Cardiac muscle cell (in vitro differentiated cells and primary cell): ENCODE measurements at regions not wholly inside any gene's neighbourhood (a gene's known extent, or its start where the extent isn't known, plus 50 kb on each side); places are given as distances from the start of the nearest gene placed in this dataset.

Experiments
- DNase-seq, 2 donors: peaks; one replicate each; pipeline versions ENCODE4 v3.0.0 to v3.0.0-alpha.2; 2010 to 2017; ENCODE audit warnings: low read depth in 1 of 2, low spot score in 1 of 2
- H3K27ac ChIP-seq: fragments of 200-600 bp; sonication (generic); 2 replicates; pipeline ENCODE4 v1.5.1; 2016
- H3K27me3 ChIP-seq: fragments of 200-600 bp; sonication (generic); 2 replicates; pipeline ENCODE4 v1.6.0; 2016; ENCODE audit warnings: control low read depth
- H3K36me3 ChIP-seq: fragments of 200-600 bp; sonication (generic); 2 replicates; pipeline ENCODE4 v1.5.1; 2016; ENCODE audit warnings: control low read depth
- H3K4me1 ChIP-seq: fragments of 200-600 bp; sonication (generic); 2 replicates; pipeline ENCODE4 v1.8.1; 2017; ENCODE audit warnings: low read depth, mild to moderate bottlenecking, mixed run types
- H3K4me3 ChIP-seq: fragments of 200-600 bp; sonication (generic); 2 replicates; pipeline ENCODE4 v1.5.1; 2016; ENCODE audit warnings: mild to moderate bottlenecking
- H3K9me3 ChIP-seq: fragments of 200-600 bp; sonication (generic); 2 replicates; pipeline ENCODE4 v1.5.1; 2017; ENCODE audit warnings: low read depth, mild to moderate bottlenecking, control low read depth
- TF ChIP-seq, protein P1 (sequence below): IDR thresholded peaks from 2 replicates; pipeline ENCODE4 v1.5.1; 2012; ENCODE audit warnings: low read depth, mild to moderate bottlenecking, low read length

GRCh38 chr16:86150641-86151238 lies 251.8 kb downstream of the IRF8 start:
- TF ChIP-seq, protein P1, sequence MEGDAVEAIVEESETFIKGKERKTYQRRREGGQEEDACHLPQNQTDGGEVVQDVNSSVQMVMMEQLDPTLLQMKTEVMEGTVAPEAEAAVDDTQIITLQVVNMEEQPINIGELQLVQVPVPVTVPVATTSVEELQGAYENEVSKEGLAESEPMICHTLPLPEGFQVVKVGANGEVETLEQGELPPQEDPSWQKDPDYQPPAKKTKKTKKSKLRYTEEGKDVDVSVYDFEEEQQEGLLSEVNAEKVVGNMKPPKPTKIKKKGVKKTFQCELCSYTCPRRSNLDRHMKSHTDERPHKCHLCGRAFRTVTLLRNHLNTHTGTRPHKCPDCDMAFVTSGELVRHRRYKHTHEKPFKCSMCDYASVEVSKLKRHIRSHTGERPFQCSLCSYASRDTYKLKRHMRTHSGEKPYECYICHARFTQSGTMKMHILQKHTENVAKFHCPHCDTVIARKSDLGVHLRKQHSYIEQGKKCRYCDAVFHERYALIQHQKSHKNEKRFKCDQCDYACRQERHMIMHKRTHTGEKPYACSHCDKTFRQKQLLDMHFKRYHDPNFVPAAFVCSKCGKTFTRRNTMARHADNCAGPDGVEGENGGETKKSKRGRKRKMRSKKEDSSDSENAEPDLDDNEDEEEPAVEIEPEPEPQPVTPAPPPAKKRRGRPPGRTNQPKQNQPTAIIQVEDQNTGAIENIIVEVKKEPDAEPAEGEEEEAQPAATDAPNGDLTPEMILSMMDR: no peak
- H3K27me3 ChIP-seq: peaks cover 3% of the 10 kb centered on the region
- H3K9me3 ChIP-seq: no peaks in the 10 kb centered on the region
- no peak for DNase-seq
- no peak overlapping the region for H3K4me3 ChIP-seq
- no peaks in the 10 kb centered on the region for H3K36me3 ChIP-seq
- peaks cover 2% of the 10 kb centered on the region for H3K4me1 ChIP-seq
- H3K27ac ChIP-seq: no peak overlapping the region

DNA sequence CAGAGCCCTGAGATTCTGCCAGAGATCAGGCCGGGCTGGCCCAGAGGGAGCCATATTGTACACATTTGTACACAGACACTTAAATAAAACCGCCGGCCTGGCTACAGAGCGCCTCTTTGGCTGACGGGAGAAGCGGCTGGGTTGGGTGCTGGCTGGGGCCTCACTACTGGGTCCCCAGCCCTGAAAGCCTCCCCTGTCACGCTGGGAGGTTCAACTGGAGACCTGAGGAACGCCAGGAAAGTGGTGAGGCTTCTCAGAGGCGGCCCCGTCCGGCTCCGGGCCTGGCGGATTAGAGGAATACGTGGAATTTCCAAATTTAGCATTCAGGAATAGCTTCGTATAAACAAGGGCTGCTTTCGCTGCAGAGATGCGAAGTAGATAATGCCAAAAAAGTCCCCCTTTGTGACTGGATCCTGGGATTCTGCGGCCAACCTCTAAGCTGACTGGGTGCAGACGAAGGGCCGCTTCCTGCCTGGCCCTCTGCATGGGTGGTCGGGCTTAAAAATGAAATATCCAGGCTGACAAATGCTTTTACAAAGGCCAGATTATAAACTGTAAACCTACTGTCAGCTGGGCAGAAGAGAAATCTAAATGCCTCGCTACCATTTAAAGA lies 252.4 kb downstream of the IRF8 start:
- H3K4me1 ChIP-seq: peaks cover 2% of the 10 kb centered on the region
- no peak overlapping the region for H3K27ac ChIP-seq
- H3K4me3 ChIP-seq: no peak overlapping the region
- TF ChIP-seq, protein P1: no peak
- peaks cover 3% of the 10 kb centered on the region for H3K27me3 ChIP-seq
- no peaks in the 10 kb centered on the region for H3K36me3 ChIP-seq
- no peaks in the 10 kb centered on the region for H3K9me3 ChIP-seq
- no peak for DNase-seq

GRCh38 chr16:86156155-86156554 lies 257.2 kb downstream of the IRF8 start:
- Histone ChIP-seq H3K4me1 (peaks cover 2% of the 10 kb centered on the region), H3K27me3 (peaks cover 3% of the 10 kb centered on the region), H3K4me3 (no peak overlapping the region), H3K27ac (no peak overlapping the region), H3K36me3 (no peaks in the 10 kb centered on the region), H3K9me3 (no peaks in the 10 kb centered on the region)
- TF ChIP-seq, protein P1: no peak
- DNase-seq: no peak

- Histone ChIP-seq H3K27me3 (peaks cover 3% of the 10 kb centered on the region), H3K36me3 (no peaks in the 10 kb centered on the region), H3K9me3 (no peaks in the 10 kb centered on the region), H3K4me3 (no peak overlapping the region), H3K27ac (no peak overlapping the region), H3K4me1 (no peaks in the 10 kb centered on the region)
- no peak for DNase-seq
- TF ChIP-seq, protein P1: no peak
Observed at GRCh38 chr16:86157616-86158247, 258.8 kb downstream of the IRF8 start.

GRCh38 chr16:86158688-86159360 lies 259.9 kb downstream of the IRF8 start:
- H3K4me1 ChIP-seq: no peaks in the 10 kb centered on the region
- no peaks in the 10 kb centered on the region for H3K9me3 ChIP-seq
- H3K27me3 ChIP-seq: peaks cover 1% of the 10 kb centered on the region
- no peaks in the 10 kb centered on the region for H3K36me3 ChIP-seq
- TF ChIP-seq, protein P1: no peak
- DNase-seq: peak in 1 of 2 donors; percentile 5
- no peak overlapping the region for H3K4me3 ChIP-seq
- no peak overlapping the region for H3K27ac ChIP-seq
